ENCODE measurements at regions not wholly inside any gene's neighbourhood (a gene's known extent, or its start where the extent isn't known, plus 50 kb on each side); places are given as distances from the start of the nearest gene placed in this dataset.

- Histone ChIP-seq H3K27me3 (ENCODE audit: insufficient read depth, poor library complexity, severe bottlenecking) (no peaks in the 10 kb centered on the region), H3K27ac (replicated peaks) (no peak overlapping the region), H3K4me3 (replicated peaks; ENCODE audit: insufficient read depth, low read length) (no peak overlapping the region)
- TF ChIP-seq SPI1 (IDR thresholded peaks at IDR 0.05; ENCODE audit: borderline replicate concordance, low read depth) (no peak), REST (IDR thresholded peaks at IDR 0.05; ENCODE audit: insufficient replicate concordance, low read depth) (no peak), POLR2AphosphoS5 (IDR thresholded peaks at IDR 0.05; ENCODE audit: low read depth) (no peak), GABPA (IDR thresholded peaks at IDR 0.05; ENCODE audit: low read depth) (no peak)
- TF ChIP-seq, protein P1, sequence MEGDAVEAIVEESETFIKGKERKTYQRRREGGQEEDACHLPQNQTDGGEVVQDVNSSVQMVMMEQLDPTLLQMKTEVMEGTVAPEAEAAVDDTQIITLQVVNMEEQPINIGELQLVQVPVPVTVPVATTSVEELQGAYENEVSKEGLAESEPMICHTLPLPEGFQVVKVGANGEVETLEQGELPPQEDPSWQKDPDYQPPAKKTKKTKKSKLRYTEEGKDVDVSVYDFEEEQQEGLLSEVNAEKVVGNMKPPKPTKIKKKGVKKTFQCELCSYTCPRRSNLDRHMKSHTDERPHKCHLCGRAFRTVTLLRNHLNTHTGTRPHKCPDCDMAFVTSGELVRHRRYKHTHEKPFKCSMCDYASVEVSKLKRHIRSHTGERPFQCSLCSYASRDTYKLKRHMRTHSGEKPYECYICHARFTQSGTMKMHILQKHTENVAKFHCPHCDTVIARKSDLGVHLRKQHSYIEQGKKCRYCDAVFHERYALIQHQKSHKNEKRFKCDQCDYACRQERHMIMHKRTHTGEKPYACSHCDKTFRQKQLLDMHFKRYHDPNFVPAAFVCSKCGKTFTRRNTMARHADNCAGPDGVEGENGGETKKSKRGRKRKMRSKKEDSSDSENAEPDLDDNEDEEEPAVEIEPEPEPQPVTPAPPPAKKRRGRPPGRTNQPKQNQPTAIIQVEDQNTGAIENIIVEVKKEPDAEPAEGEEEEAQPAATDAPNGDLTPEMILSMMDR (IDR thresholded peaks at IDR 0.05; ENCODE audit: insufficient read depth, low read length) = no peak
- no peak for DNase-seq (ENCODE audit: low read depth in 1 of 2, low spot score in 1 of 2)
Observed at GRCh38 chr16:52357711-52358110, 189.2 kb downstream of the TOX3 start.

GRCh38 chr16:52353249-52353648 is 193.7 kb downstream of the TOX3 start:
- H3K4me3 ChIP-seq (replicated peaks; ENCODE audit: insufficient read depth, low read length) = no peak overlapping the region
- no peak overlapping the region for H3K27ac ChIP-seq (replicated peaks)
- TF ChIP-seq POLR2AphosphoS5 (IDR thresholded peaks at IDR 0.05; ENCODE audit: low read depth) (no peak), SPI1 (IDR thresholded peaks at IDR 0.05; ENCODE audit: borderline replicate concordance, low read depth) (no peak), REST (IDR thresholded peaks at IDR 0.05; ENCODE audit: insufficient replicate concordance, low read depth) (no peak), GABPA (IDR thresholded peaks at IDR 0.05; ENCODE audit: low read depth) (no peak)
- TF ChIP-seq, protein P1 (IDR thresholded peaks at IDR 0.05; ENCODE audit: insufficient read depth, low read length) = no peak
- no peaks in the 10 kb centered on the region for H3K27me3 ChIP-seq (ENCODE audit: insufficient read depth, poor library complexity, severe bottlenecking)
- no peak for DNase-seq (ENCODE audit: low read depth in 1 of 2, low spot score in 1 of 2)

- TF ChIP-seq POLR2AphosphoS5 (IDR thresholded peaks at IDR 0.05; ENCODE audit: low read depth) (no peak), GABPA (IDR thresholded peaks at IDR 0.05; ENCODE audit: low read depth) (no peak), REST (IDR thresholded peaks at IDR 0.05; ENCODE audit: insufficient replicate concordance, low read depth) (no peak), SPI1 (IDR thresholded peaks at IDR 0.05; ENCODE audit: borderline replicate concordance, low read depth) (no peak)
- TF ChIP-seq, protein P1 (IDR thresholded peaks at IDR 0.05; ENCODE audit: insufficient read depth, low read length) = no peak
- Histone ChIP-seq H3K27ac (replicated peaks) (no peak overlapping the region), H3K27me3 (ENCODE audit: insufficient read depth, poor library complexity, severe bottlenecking) (no peaks in the 10 kb centered on the region), H3K4me3 (replicated peaks; ENCODE audit: insufficient read depth, low read length) (no peak overlapping the region)
- DNase-seq (ENCODE audit: low read depth in 1 of 2, low spot score in 1 of 2) = no peak
Observed at GRCh38 chr16:52351451-52351850, 195.5 kb downstream of the TOX3 start.

All from HL-60 (cell line).